ENCODE measurements at regions not wholly inside any gene's neighbourhood (a gene's known extent, or its start where the extent isn't known, plus 50 kb on each side); places are given as distances from the start of the nearest gene placed in this dataset.

DNA sequence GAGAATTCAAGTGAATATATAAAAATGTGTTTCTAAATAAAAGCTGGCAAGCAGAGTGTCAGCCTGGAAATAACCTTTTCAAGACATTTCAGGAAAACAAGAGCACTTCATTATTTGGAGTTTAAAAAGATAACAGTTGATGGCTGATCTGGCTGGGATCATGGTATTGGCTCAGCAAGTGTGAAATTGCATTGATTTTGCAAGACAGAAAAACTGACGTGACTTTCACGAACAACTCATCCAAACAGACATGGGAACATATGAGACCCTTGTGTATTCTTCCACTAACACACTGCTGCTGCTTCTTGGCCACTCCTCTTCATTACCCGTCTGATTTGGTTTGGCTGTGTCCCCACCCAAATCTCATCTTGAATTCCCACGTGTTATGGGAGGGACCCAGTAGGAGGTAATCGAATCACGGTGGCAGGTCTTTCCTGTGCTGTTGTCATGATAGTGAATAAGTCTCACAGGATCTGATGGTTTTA is 108.5 kb downstream of the RAB18 start:
- no peak overlapping the region for H3K27ac ChIP-seq
- no peaks in the 10 kb centered on the region for H3K36me3 ChIP-seq
- no peaks in the 10 kb centered on the region for H3K4me1 ChIP-seq (ENCODE audit: insufficient read depth)
- no peaks in the 10 kb centered on the region for H3K27me3 ChIP-seq
- H3K9me3 ChIP-seq = no peaks in the 10 kb centered on the region
- DNase-seq = no peak
- intact Hi-C loops (cut with DNase I) = no loop called here
- TF ChIP-seq, protein P1, sequence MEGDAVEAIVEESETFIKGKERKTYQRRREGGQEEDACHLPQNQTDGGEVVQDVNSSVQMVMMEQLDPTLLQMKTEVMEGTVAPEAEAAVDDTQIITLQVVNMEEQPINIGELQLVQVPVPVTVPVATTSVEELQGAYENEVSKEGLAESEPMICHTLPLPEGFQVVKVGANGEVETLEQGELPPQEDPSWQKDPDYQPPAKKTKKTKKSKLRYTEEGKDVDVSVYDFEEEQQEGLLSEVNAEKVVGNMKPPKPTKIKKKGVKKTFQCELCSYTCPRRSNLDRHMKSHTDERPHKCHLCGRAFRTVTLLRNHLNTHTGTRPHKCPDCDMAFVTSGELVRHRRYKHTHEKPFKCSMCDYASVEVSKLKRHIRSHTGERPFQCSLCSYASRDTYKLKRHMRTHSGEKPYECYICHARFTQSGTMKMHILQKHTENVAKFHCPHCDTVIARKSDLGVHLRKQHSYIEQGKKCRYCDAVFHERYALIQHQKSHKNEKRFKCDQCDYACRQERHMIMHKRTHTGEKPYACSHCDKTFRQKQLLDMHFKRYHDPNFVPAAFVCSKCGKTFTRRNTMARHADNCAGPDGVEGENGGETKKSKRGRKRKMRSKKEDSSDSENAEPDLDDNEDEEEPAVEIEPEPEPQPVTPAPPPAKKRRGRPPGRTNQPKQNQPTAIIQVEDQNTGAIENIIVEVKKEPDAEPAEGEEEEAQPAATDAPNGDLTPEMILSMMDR (IDR thresholded peaks at IDR 0.05) = no peak
- no peak for TF ChIP-seq EP300 (IDR thresholded peaks at IDR 0.05)
- TF ChIP-seq POLR2A (IDR thresholded peaks at IDR 0.05) = no peak
- WGBS, 3 donors = 80 to 91% (median 91%) methylated on average over 6 of the region's 6 CpGs
- H3K4me3 ChIP-seq = no peak overlapping the region

DNA sequence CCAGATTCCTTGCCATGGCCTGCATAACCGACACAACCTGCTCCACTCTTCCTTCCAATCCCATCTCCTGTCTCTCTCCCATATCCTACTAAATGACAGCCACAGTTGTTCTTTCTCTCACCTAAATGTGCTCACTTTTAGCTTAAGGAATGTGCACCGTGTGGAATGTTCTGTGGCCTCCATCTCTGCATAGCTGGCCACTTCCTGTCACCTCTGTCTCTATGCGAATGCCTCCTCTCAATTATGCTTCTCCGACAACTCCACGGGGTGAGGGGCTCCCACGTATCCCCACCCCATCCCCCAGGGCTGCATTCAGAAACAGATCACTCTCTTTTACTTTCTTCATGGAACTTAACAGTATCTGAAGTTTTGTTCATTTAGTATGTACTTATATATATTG is 110.7 kb downstream of the RAB18 start:
- Histone ChIP-seq H3K27me3 (no peaks in the 10 kb centered on the region), H3K4me3 (no peak overlapping the region), H3K9me3 (no peaks in the 10 kb centered on the region), H3K4me1 (ENCODE audit: insufficient read depth) (no peaks in the 10 kb centered on the region), H3K36me3 (no peaks in the 10 kb centered on the region), H3K27ac (no peak overlapping the region)
- 58 to 68% (median 68%) methylated on average over 6 of the region's 6 CpGs for WGBS, 3 donors
- no peak for DNase-seq
- intact Hi-C loops (cut with DNase I) = no loop called here
- TF ChIP-seq EP300 (IDR thresholded peaks at IDR 0.05) (no peak), POLR2A (IDR thresholded peaks at IDR 0.05) (no peak)
- TF ChIP-seq, protein P1 (IDR thresholded peaks at IDR 0.05) = no peak

DNA sequence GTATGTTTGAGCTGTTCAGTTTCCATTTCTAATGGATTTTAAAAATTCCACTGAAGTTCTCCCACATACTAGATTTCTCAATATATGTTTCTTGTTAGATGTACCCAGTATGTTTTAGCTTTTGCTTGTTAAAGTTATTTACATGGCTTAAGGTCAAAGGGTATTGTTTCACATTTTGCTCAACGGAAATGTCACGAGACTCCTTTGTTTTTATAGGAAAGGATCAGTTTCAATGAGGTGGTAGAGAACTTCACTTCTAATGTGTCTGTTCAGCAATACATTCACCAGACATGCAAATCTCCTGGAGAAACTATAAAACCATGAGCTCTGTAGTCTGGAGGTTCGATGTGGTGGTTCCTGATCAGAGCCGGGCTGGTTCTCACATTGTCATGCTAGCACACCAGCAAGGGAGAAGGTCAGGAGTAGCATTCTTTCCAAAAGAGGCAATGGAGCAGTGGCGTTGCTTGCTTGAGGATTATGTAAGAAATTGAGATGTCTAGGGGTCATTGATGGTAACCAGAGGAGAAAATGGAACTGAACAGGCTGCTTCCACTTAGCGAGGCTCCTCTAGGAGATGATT is 114.0 kb downstream of the RAB18 start:
- no peak for DNase-seq
- Histone ChIP-seq H3K9me3 (no peaks in the 10 kb centered on the region), H3K4me1 (ENCODE audit: insufficient read depth) (peaks cover 6% of the 10 kb centered on the region), H3K27ac (no peak overlapping the region), H3K4me3 (no peak overlapping the region), H3K27me3 (no peaks in the 10 kb centered on the region), H3K36me3 (no peaks in the 10 kb centered on the region)
- TF ChIP-seq POLR2A (IDR thresholded peaks at IDR 0.05) = no peak
- TF ChIP-seq EP300 (IDR thresholded peaks at IDR 0.05) = no peak
- TF ChIP-seq, protein P1 (IDR thresholded peaks at IDR 0.05) = no peak
- 82 to 90% (median 89%) methylated on average over 6 of the region's 6 CpGs for WGBS, 3 donors
- intact Hi-C loops (cut with DNase I) = no loop called here

DNA sequence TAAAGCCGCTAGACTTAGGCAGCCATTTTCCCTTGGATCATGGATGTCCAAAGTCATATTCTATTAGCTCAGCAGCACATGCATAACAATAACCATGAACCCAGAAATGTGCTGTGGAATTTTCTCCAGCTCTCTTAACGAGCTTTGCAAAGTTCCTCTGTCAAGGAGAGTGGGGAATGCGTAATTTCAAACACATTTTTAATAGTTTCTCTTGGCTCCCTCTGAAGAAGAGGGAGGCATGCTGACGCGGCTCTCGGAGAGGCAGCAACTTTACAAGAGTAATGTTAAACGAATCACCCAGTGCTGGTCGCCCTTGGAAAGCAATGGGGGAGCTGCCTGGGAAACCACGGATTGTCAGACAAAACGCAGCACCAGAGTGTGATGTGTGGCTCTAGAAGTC is 114.8 kb downstream of the RAB18 start:
- 62 to 70% (median 70%) methylated on average over 10 of the region's 10 CpGs for WGBS, 3 donors
- no peak for DNase-seq
- no peaks in the 10 kb centered on the region for H3K27me3 ChIP-seq
- H3K27ac ChIP-seq = no peak overlapping the region
- peaks cover 6% of the 10 kb centered on the region for H3K4me1 ChIP-seq (ENCODE audit: insufficient read depth)
- H3K36me3 ChIP-seq = no peaks in the 10 kb centered on the region
- no peaks in the 10 kb centered on the region for H3K9me3 ChIP-seq
- intact Hi-C loops (cut with DNase I) = no loop called here
- no peak overlapping the region for H3K4me3 ChIP-seq
- TF ChIP-seq POLR2A (IDR thresholded peaks at IDR 0.05) = no peak
- no peak for TF ChIP-seq EP300 (IDR thresholded peaks at IDR 0.05)
- TF ChIP-seq, protein P1 (IDR thresholded peaks at IDR 0.05) = no peak

All from ovary (tissue), 7 donors.